GM19328 (cell line): ENCODE measurements at regions not wholly inside any gene's neighbourhood (a gene's known extent, or its start where the extent isn't known, plus 50 kb on each side); places are given as distances from the start of the nearest gene placed in this dataset.
A peak's percentile ranks its signal among the peaks of the same experiment; 100 is the strongest.

ENCODE experiments used
- ATAC-seq: cut with Tn5 transposase; IDR thresholded peaks from one replicate; pipeline ENCODE4 v1.9.1; 2021; ENCODE audit warnings: mild to moderate bottlenecking, moderate library complexity; ENCODE audit not compliant: unreplicated experiment

DNA sequence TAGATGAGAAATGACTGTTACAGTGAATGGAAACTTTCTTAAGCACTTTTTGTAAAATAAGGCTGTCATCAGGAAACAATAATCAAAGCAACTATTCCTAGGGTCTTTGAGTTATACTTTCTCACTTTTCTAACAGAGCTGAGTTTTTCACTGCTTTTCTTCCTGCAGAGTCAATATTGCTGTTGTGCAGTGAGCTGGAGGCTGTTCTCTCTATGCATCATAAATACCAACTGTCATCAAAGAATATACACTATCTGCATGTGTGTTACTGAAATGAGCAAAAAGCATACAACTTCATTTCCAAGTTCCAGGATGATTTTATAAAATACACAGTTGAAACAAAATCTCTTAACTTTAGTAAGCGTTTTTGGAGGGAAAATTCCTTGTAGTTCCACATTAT is 110.4 kb upstream of the CPSF6 start:
- ATAC-seq, result no peak

DNA sequence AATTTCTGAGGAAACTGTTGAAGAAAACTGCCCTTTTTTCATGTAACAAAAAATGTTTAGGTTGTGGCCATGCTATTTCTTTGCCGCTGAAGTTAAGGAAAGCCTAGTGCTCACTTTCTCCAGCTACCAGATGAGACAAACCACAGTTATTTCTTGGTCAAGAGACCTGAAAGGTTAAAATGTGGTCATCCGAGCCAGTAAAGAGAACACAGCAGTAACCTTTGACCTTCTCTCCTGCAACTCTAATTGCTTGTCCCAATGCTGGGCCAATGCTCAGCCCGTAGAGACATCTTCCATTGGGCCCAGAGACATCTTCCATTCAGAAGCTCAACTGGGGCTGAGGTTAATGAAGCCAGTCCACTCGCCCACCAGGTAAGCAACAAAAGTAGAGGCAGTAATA is 109.8 kb upstream of the CPSF6 start:
- ATAC-seq, result no peak

- ATAC-seq, result no peak
These were observed 109.3 kb upstream of the CPSF6 start for GRCh38 chr12:69130064-69130463.

- no peak for ATAC-seq
These were observed 108.3 kb upstream of the CPSF6 start for GRCh38 chr12:69131077-69131476.

GRCh38 chr12:69136931-69137613 is 102.3 kb upstream of the CPSF6 start:
- no peak for ATAC-seq

- no peak for ATAC-seq
These were observed 98.3 kb upstream of the CPSF6 start for GRCh38 chr12:69141074-69141473.

DNA sequence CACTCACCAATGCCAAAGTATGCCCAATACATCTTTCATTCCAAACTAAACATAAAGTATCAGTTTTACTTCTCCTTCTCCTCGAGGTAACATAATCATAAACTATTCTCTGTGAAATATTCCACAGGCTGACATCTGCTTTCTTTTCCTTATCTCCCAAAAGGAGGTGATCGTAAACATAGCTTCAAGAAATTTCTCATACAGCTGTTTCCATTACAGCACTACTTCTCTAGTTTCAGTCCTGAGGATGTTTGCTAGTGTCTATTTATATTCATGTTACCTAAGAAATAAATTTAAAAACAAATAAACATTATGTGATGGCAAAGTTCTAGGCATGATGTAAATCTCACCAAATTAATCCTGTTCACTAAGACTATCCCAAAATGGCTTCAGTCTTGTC is 90.1 kb upstream of the CPSF6 start:
- no peak for ATAC-seq

GRCh38 chr12:69150083-69150795 is 89.1 kb upstream of the CPSF6 start:
- ATAC-seq, result no peak

GRCh38 chr12:69150796-69151127 is 88.6 kb upstream of the CPSF6 start:
- ATAC-seq, result no peak

DNA sequence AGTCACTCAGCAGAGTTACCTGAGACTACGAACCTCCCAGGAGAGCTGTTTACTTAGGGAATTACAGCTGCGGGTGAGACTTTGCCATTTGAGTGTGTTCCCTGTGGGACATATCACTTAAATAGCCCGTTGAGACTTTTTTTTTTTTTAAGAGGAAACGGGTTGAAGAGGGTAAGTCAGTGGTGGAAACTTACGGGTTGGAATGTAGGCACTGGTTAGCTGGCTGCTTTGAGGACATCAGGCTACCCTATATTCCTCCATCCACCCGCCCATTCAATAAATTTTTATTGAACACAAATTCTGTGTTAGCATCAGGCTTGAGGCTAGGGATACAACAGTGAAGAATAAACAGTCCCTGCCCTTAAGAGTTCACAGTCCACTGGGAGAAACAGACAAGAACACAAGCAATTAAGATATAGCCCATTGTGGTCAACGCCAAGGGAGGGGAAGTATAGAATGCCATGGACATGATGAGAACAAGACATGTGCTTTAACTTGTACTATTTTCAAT is 88.1 kb upstream of the CPSF6 start:
- ATAC-seq, result no peak

- ATAC-seq, result no peak
These were observed 84.6 kb upstream of the CPSF6 start for GRCh38 chr12:69154585-69155363.

GRCh38 chr12:69157023-69157655 is 82.2 kb upstream of the CPSF6 start:
- peak; percentile 93 for ATAC-seq

GRCh38 chr12:69161829-69162228 is 77.5 kb upstream of the CPSF6 start:
- ATAC-seq, result peak; percentile 37

- no peak for ATAC-seq
These were observed 75.5 kb upstream of the CPSF6 start for GRCh38 chr12:69163681-69164362.

DNA sequence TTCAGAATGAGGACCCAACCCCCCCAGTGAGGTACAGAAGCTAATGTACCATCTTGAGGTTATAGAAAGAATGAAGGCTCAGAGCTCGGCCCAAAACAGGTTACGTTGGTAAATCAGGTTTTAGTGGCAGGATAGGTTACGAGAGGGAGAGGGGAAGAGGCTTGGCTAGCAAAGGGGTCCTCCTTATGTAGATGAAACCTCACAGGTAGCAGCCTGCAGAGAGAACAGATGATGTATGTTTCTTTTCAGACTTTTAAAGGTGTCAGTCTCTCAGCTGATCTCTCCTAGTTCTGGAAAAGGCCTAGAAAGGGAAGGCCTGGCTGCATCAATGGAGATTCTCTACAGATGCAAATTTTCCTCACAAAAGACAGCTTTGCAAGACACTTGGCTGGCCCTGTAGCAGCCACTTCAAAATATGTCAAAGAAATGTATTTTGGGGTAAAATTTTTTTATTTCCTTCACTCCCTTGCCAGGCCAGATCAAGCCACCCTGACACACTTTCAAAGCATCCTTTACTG is 71.7 kb upstream of the CPSF6 start:
- no peak for ATAC-seq

GRCh38 chr12:69168363-69168762 is 71.0 kb upstream of the CPSF6 start:
- no peak for ATAC-seq

GRCh38 chr12:69168828-69169227 is 70.5 kb upstream of the CPSF6 start:
- ATAC-seq, result no peak

GRCh38 chr12:69170293-69170692 is 69.1 kb upstream of the CPSF6 start:
- no peak for ATAC-seq

GRCh38 chr12:69171881-69172280 is 67.5 kb upstream of the CPSF6 start:
- ATAC-seq, result no peak

GRCh38 chr12:69172491-69172890 is 66.9 kb upstream of the CPSF6 start:
- no peak for ATAC-seq

DNA sequence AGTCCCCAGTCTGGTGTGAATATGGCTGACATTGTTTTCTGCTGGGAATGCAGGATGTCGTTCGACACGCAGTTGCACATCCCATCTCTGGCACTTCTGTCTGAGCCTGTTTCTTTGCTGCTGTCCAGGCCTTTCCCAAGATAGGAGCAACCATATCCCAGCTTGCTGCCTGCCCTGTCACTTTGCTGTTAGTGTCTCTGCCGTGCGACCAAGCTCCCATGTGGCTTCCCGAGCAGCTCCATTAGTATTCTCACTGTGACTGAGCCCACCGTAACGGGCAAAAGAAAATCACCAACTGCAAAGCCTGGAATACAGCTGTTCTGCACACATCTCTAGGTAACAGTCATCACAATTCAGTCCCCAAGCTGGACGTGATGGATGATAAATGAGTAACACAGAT is 66.0 kb upstream of the CPSF6 start:
- no peak for ATAC-seq
